Fibroblast of the aortic adventitia (primary cell): ENCODE measurements at regions not wholly inside any gene's neighbourhood (a gene's known extent, or its start where the extent isn't known, plus 50 kb on each side); places are given as distances from the start of the nearest gene placed in this dataset.

Experiments used
- DNase-seq: peaks from one replicate; pipeline ENCODE4 v3.0.0-alpha.2; 2010; ENCODE audit warnings: low read depth
- H3K4me3 ChIP-seq: 2 replicates; pipeline ENCODE4 v1.5.1; 2011; ENCODE audit warnings: low read depth, mild to moderate bottlenecking, control low read depth, low read length, moderate library complexity
- TF ChIP-seq, protein P1 (sequence below): IDR thresholded peaks from 2 replicates; pipeline ENCODE4 v1.5.1; 2011; ENCODE audit warnings: mild to moderate bottlenecking, low read length, control low read depth, inconsistent platforms; ENCODE audit not compliant: insufficient read depth

DNA sequence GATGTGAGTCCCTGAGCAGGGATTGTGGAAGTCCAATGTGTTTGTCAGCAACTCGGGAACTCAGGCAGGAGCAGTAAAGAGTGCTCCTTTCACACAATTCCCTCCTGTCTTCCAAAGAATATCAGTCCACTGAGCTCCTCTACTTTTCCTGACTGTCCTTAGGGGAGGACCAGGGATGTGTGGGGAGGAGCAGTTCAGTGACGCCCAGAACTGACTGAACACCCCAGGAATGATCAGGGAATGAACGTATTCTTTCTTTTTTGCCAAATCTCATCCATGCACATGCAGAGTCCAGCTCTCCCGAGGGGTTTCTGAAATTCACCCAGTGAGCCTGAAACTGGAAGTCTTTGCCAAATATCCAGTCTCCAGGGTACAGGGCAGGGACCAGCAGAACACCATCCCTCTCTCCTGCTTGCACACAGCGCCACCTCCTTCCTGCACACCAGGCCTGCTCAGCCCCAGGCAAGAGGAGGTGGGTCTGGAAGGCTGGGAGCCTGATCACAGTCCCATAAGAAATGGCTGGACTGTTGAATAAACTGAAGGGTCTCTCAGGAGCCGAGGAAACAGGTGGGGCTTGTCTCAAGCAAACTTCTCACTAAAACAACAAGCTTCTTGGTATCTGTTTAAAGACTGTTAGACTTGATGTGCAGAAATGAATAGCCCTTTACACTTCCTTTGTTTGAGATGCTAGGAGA lies 294.7 kb downstream of the C7orf25 start:
- TF ChIP-seq, protein P1, sequence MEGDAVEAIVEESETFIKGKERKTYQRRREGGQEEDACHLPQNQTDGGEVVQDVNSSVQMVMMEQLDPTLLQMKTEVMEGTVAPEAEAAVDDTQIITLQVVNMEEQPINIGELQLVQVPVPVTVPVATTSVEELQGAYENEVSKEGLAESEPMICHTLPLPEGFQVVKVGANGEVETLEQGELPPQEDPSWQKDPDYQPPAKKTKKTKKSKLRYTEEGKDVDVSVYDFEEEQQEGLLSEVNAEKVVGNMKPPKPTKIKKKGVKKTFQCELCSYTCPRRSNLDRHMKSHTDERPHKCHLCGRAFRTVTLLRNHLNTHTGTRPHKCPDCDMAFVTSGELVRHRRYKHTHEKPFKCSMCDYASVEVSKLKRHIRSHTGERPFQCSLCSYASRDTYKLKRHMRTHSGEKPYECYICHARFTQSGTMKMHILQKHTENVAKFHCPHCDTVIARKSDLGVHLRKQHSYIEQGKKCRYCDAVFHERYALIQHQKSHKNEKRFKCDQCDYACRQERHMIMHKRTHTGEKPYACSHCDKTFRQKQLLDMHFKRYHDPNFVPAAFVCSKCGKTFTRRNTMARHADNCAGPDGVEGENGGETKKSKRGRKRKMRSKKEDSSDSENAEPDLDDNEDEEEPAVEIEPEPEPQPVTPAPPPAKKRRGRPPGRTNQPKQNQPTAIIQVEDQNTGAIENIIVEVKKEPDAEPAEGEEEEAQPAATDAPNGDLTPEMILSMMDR = no peak
- no peak overlapping the region for H3K4me3 ChIP-seq
- no peak for DNase-seq

DNA sequence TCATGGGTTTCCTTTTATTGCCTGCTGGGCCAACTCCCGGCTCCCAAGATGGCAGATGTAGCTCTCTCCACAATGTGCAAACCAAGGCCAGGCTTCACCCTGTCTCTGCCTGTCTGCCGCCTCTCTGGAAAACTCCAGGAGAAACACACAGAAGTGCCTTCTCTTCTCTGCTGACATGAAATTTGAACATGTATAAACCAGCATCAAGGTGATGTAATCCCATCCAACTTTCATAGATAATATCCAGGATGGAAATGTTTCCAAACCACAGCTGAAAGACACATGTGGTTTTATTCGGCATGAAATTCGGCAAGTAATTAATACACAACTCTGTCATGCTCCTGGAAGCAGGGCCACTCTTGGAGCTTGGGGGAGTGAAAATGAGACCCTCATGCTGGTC lies 297.2 kb downstream of the C7orf25 start:
- DNase-seq = no peak
- H3K4me3 ChIP-seq = no peak overlapping the region
- TF ChIP-seq, protein P1 = no peak

DNA sequence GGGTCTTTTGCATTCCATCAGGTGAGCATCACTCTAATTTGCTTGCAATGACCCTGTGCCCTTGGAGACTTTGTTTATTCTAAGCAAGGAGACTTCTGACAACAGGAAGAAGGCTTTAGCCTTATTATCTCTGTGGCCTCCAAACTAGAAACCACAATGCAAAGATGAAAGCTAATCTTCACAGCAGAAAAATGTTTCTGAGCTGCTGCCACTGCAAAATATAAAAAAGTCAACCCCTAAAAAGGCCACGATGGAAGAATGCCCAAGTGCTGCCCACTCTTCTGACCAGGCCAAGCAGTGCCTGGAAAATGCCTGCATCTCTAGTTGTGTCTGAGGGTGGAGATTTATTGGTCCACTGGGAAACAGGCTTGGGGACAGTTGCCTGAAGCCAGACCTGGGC lies 299.9 kb downstream of the C7orf25 start:
- H3K4me3 ChIP-seq = no peak overlapping the region
- TF ChIP-seq, protein P1 = no peak
- DNase-seq = no peak

DNA sequence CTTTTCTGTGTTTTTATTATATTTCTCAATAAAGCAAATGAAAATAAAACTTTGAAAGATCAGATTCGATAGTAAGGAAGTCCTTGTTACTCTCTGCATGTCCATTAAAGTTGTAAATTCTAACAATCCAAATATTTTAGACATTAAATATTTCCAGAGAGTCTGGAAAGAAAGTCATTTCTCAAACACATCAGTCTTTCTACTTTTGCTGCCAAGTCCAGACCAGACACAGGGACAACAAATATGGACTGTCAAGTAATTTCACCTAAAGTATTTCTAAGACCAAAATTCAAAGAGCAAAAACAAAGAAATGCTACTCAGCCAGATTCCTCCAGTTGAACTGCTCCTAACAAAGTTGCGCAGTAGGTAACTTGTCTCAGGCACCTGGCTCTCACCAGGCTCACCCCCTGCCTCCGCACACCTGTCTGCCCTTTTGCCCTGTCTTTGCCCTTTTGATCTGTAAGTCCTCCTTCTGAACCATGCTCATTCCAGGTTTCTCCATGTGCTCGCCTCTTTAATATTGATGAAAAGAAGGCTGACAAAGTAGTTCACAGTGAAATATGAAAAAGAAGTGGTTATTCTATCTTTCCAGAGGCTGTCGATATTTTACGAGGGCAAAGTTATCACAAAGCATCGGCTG lies 300.5 kb downstream of the C7orf25 start:
- no peak for DNase-seq
- TF ChIP-seq, protein P1 = no peak
- no peak overlapping the region for H3K4me3 ChIP-seq

DNA sequence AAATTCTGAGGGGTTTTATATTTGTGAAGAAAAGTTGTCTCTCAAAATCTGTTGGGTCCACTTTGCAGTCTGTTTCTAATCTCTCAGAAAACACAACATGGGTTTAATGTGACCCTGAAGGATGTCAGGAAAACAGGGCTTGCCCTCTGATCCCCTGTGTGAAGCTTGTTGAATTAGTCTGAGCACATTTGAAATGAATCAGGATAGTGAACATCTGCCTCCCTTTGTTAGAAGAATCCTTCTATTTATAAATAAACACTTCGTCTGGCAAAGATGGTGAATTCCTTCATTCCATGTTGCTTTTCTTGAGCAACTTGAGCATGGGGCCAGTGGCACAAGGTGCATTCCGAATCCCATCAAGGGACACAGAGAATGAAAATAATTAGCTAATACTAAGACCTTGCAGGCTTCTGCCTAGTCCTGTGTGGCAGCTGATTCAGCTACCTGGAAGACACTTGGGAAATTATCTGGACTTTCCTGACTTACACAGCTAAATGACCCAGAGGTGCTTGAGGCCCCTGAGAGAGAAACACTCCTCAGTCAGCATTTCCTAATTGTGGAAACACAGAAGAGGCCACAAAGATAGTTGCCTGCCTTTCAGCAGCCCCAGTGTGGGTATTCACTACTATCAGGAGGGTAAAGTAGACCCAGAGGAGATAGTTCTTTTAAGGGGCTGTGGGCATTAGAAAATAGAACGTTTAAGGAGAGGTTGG lies 305.5 kb downstream of the C7orf25 start:
- no peak overlapping the region for H3K4me3 ChIP-seq
- DNase-seq = no peak
- TF ChIP-seq, protein P1 = no peak

DNA sequence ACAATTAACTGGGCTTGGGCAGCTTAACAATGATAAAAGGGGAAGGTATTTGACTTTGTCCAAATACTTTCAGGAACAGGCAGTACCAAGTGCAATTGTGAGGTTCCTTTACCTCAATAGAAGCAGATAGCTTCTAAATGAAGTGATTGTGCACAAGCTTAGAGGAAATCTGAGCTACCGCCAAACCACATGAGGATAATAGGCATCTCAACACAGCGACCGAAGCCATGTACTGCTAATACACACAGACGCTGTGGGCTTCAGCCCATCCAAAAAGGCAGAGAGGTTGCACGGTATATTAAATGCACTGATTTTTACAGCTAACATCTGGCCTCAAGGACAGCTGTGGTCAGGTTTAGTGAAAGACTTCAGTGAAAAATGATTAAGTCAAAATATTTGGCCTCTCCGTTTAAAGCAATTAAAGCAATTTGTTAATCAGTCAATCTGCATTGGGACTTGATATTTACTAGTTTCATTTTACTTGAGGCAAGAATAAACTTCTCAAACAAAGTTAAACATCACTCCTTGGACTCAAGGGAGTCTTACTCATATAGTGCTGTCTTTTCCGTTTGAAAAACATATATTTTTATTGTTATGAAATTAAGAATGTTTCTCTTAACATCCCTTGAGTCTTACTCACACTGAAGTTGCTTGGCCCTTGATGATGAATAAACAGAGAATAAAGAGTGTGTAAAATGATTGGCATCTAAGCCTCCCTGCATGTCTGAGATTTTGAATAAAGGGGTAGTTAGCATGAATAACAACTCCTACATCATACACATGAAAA lies 306.3 kb downstream of the C7orf25 start:
- H3K4me3 ChIP-seq = no peak overlapping the region
- DNase-seq = no peak
- TF ChIP-seq, protein P1 = no peak
